GM23338 (cell line): ENCODE measurements at regions not wholly inside any gene's neighbourhood (a gene's known extent, or its start where the extent isn't known, plus 50 kb on each side); places are given as distances from the start of the nearest gene placed in this dataset.

ENCODE experiments used
- ATAC-seq: fragments of 200-7000 bp; cut with Tn5 transposase; 3 replicates; pipeline ENCODE4 v1.9.1; 2020
- DNase-seq: peaks from one replicate; pipeline ENCODE4 v3.0.0-alpha.2; 2015; ENCODE audit warnings: low spot score
- H2AFZ ChIP-seq: fragments of 200-600 bp; sonication (generic); 2 replicates; pipeline ENCODE4 v1.8.0; 2016; ENCODE audit warnings: antibody characterized with exemption, mild to moderate bottlenecking, moderate library complexity
- H3F3A ChIP-seq: fragments of 200-600 bp; sonication (generic); replicated peaks from 2 replicates; pipeline ENCODE4 v1.8.0; 2017; ENCODE audit warnings: antibody characterized with exemption, mixed run types, low read depth
- H3K27ac ChIP-seq: fragments of 200-600 bp; sonication (generic); 2 replicates; pipeline ENCODE4 v1.6.1; 2016; ENCODE audit warnings: low read depth
- H3K27me3 ChIP-seq: fragments of 200-600 bp; sonication (generic); 2 replicates; pipeline ENCODE4 v1.8.0; 2016; ENCODE audit warnings: mild to moderate bottlenecking, mixed run types, moderate library complexity; ENCODE audit not compliant: insufficient read depth
- H3K36me3 ChIP-seq: fragments of 200-600 bp; sonication (generic); 2 replicates; pipeline ENCODE4 v1.8.0; 2016; ENCODE audit warnings: mild to moderate bottlenecking; ENCODE audit not compliant: insufficient read depth
- H3K4me1 ChIP-seq: fragments of 200-600 bp; sonication (generic); 2 replicates; pipeline ENCODE4 v1.8.0; 2016; ENCODE audit warnings: mild to moderate bottlenecking, moderate library complexity; ENCODE audit not compliant: insufficient read depth
- H3K4me2 ChIP-seq: fragments of 200-600 bp; sonication (generic); 2 replicates; pipeline ENCODE4 v1.7.1; 2017; ENCODE audit warnings: mixed run types
- H3K4me3 ChIP-seq: fragments of 200-600 bp; sonication (generic); 2 replicates; pipeline ENCODE4 v1.6.1; 2016; ENCODE audit warnings: mixed run types
- H3K79me2 ChIP-seq: fragments of 200-600 bp; sonication (generic); replicated peaks from 2 replicates; pipeline ENCODE4 v1.8.0; 2017; ENCODE audit warnings: mild to moderate bottlenecking; ENCODE audit not compliant: insufficient read depth
- H3K9me2 ChIP-seq: fragments of 200-600 bp; sonication (generic); 2 replicates; pipeline ENCODE4 v1.8.0; 2017; ENCODE audit not compliant: insufficient read depth
- H4K20me1 ChIP-seq: fragments of 200-600 bp; sonication (generic); replicated peaks from 2 replicates; pipeline ENCODE4 v1.8.0; 2017; ENCODE audit warnings: mild to moderate bottlenecking; ENCODE audit not compliant: insufficient read depth
- H3K27ac Mint-ChIP-seq: 2 replicates; pipeline ENCODE4 v1.8.0; 2020; ENCODE audit warnings: inconsistent platforms, mild to moderate bottlenecking, moderate library complexity, mixed read lengths
- H3K27me3 Mint-ChIP-seq: 3 replicates; pipeline ENCODE4 v1.8.0; 2022; ENCODE audit warnings: low read depth, mild to moderate bottlenecking, moderate library complexity, mixed read lengths, inconsistent platforms; ENCODE audit not compliant: insufficient read depth, poor library complexity
- H3K36me3 Mint-ChIP-seq: 3 replicates; pipeline ENCODE4 v1.8.0; 2021; ENCODE audit warnings: low read depth, mild to moderate bottlenecking, inconsistent platforms, moderate library complexity, mixed read lengths
- H3K4me1 Mint-ChIP-seq: 3 replicates; pipeline ENCODE4 v1.8.0; 2020; ENCODE audit warnings: mild to moderate bottlenecking, inconsistent platforms, mixed read lengths
- H3K4me3 Mint-ChIP-seq: 3 replicates; pipeline ENCODE4 v1.8.0; 2021; ENCODE audit warnings: moderate library complexity, mild to moderate bottlenecking, inconsistent platforms, mixed read lengths
- H3K9me3 Mint-ChIP-seq: 3 replicates; pipeline ENCODE4 v1.8.0; 2020; ENCODE audit warnings: moderate library complexity, mild to moderate bottlenecking, inconsistent platforms, mixed read lengths
- CREB1 ChIP-seq: fragments of 250-450 bp; sonication (Bioruptor Pico); IDR thresholded peaks from 2 replicates; pipeline ENCODE4 v1.5.0; 2020; ENCODE audit warnings: low read depth, mild to moderate bottlenecking, moderate library complexity
- CTCF ChIP-seq, 2 experiments: fragments of 200-600 bp in 1 of 2; sonication (generic) in 1 of 2; conservative IDR thresholded peaks; 2 replicates each; pipeline versions ENCODE4 v1.5.1 to v1.6.1; 2016 to 2017; ENCODE audit warnings: antibody characterized with exemption in 2 of 2, low read depth in 2 of 2, mild to moderate bottlenecking in 2 of 2, moderate library complexity in 1 of 2
- ETS1 ChIP-seq: IDR thresholded peaks from 2 replicates; pipeline ENCODE4 v1.6.1; 2016; ENCODE audit warnings: antibody characterized with exemption
- EZH2 ChIP-seq: fragments of 200-600 bp; sonication (generic); IDR thresholded peaks from one replicate; pipeline ENCODE4 v1.8.0; 2017; ENCODE audit warnings: antibody characterized with exemption, mild to moderate bottlenecking, low read depth; ENCODE audit not compliant: unreplicated experiment
- EZH2phosphoT487 ChIP-seq: fragments of 200-600 bp; sonication (generic); IDR thresholded peaks from one replicate; pipeline ENCODE4 v1.8.1; 2018; ENCODE audit warnings: antibody characterized with exemption; ENCODE audit not compliant: unreplicated experiment
- JUNB ChIP-seq: IDR thresholded peaks from one replicate; pipeline ENCODE4 v1.6.1; 2016; ENCODE audit warnings: antibody characterized with exemption; ENCODE audit not compliant: unreplicated experiment
- NANOG ChIP-seq: IDR thresholded peaks from 2 replicates; pipeline ENCODE4 v1.6.1; 2016; ENCODE audit warnings: antibody characterized with exemption, borderline replicate concordance
- POLR2AphosphoS5 ChIP-seq: IDR thresholded peaks from 2 replicates; pipeline ENCODE4 v1.6.1; 2016; ENCODE audit warnings: antibody characterized with exemption, low read depth
- REST ChIP-seq: IDR thresholded peaks from one replicate; pipeline ENCODE4 v1.6.1; 2018; ENCODE audit warnings: antibody characterized with exemption; ENCODE audit not compliant: unreplicated experiment
- STAT1 ChIP-seq: IDR thresholded peaks from one replicate; pipeline ENCODE4 v1.6.1; 2016; ENCODE audit warnings: antibody characterized with exemption; ENCODE audit not compliant: unreplicated experiment
- ZNF114 ChIP-seq: fragments of 250-450 bp; sonication (Bioruptor Pico); IDR thresholded peaks from 2 replicates; pipeline ENCODE4 v1.5.0; 2020; ENCODE audit warnings: mild to moderate bottlenecking, moderate library complexity
- ZNF331 ChIP-seq: fragments of 250-450 bp; sonication (Bioruptor Pico); IDR thresholded peaks from 2 replicates; pipeline ENCODE4 v1.5.0; 2020; ENCODE audit warnings: low read depth, mild to moderate bottlenecking, moderate library complexity
- ZNF462 ChIP-seq: fragments of 250-450 bp; sonication (Bioruptor Pico); IDR thresholded peaks from 2 replicates; pipeline ENCODE4 v1.5.0; 2020; ENCODE audit warnings: mild to moderate bottlenecking, moderate library complexity

- no peak overlapping the region for H3K4me2 ChIP-seq
- no peaks in the 10 kb centered on the region for H3K9me3 Mint-ChIP-seq
- no peak overlapping the region for H2AFZ ChIP-seq
- H3K9me2 ChIP-seq, result no peaks in the 10 kb centered on the region
- no peaks in the 10 kb centered on the region for H3K36me3 Mint-ChIP-seq
- H3K27me3 Mint-ChIP-seq, result peaks cover 22% of the 10 kb centered on the region
- H3K4me1 Mint-ChIP-seq, result peaks cover 13% of the 10 kb centered on the region
- no peaks in the 10 kb centered on the region for H3K79me2 ChIP-seq
- no peak overlapping the region for H3K27ac Mint-ChIP-seq
- no peaks in the 10 kb centered on the region for H3K36me3 ChIP-seq
- no peak overlapping the region for H3K27ac ChIP-seq
- no peak for ATAC-seq
- peaks cover 21% of the 10 kb centered on the region for H3K27me3 ChIP-seq
- TF ChIP-seq ZNF462 (CRISPR knock-in tag), result no peak
- no peak for TF ChIP-seq CREB1 (CRISPR knock-in tag)
- TF ChIP-seq JUNB, result no peak
- TF ChIP-seq ZNF114, result no peak
- TF ChIP-seq ZNF331, result no peak
- TF ChIP-seq NANOG, result no peak
- no peak for TF ChIP-seq ETS1
- no peak for TF ChIP-seq CTCF (conservative IDR thresholded peaks at IDR 0.05; ENCODE audit: low read depth in 2 of 2)
- no peak for TF ChIP-seq EZH2phosphoT487
- TF ChIP-seq EZH2, result no peak
- TF ChIP-seq POLR2AphosphoS5, result no peak
- no peak for TF ChIP-seq STAT1
- TF ChIP-seq REST, result no peak
- no peak overlapping the region for H3K4me3 Mint-ChIP-seq
- DNase-seq, result no peak
- no peaks in the 10 kb centered on the region for H4K20me1 ChIP-seq
- H3F3A ChIP-seq, result no peaks in the 10 kb centered on the region
- H3K4me3 ChIP-seq, result no peak overlapping the region
- no peaks in the 10 kb centered on the region; the same call in 1 of the 2 replicates for H3K4me1 ChIP-seq
Measured at GRCh38 chr2:121015971-121016485, 269.0 kb downstream of the TFCP2L1 start.
